Trophoblast cell (in vitro differentiated cells and primary cell): ENCODE measurements at regions not wholly inside any gene's neighbourhood (a gene's known extent, or its start where the extent isn't known, plus 50 kb on each side); places are given as distances from the start of the nearest gene placed in this dataset.

ENCODE experiments used
- DNase-seq, 2 donors: peaks; one replicate each; pipeline ENCODE4 v3.0.0-alpha.2; 2016
- H2AFZ ChIP-seq: 2 replicates; pipeline ENCODE4 v1.6.1; 2013; ENCODE audit warnings: low read length, moderate library complexity, mild to moderate bottlenecking; ENCODE audit not compliant: insufficient read depth, poor library complexity
- H2AK5ac ChIP-seq: 2 replicates; pipeline ENCODE4 v1.6.1; 2013; ENCODE audit warnings: mild to moderate bottlenecking, low read length
- H2BK120ac ChIP-seq: 2 replicates; pipeline ENCODE4 v1.6.1; 2013; ENCODE audit warnings: low read length, mild to moderate bottlenecking, moderate library complexity; ENCODE audit not compliant: insufficient read depth, poor library complexity
- H2BK12ac ChIP-seq: 2 replicates; pipeline ENCODE4 v1.6.1; 2013; ENCODE audit warnings: mild to moderate bottlenecking, low read length, moderate library complexity
- H2BK5ac ChIP-seq: 2 replicates; pipeline ENCODE4 v1.6.1; 2013; ENCODE audit warnings: low read length, low read depth, moderate library complexity, mild to moderate bottlenecking; ENCODE audit not compliant: poor library complexity
- H3K14ac ChIP-seq: 2 replicates; pipeline ENCODE4 v1.6.1; 2013; ENCODE audit warnings: mild to moderate bottlenecking, low read length
- H3K18ac ChIP-seq: 2 replicates; pipeline ENCODE4 v1.6.1; 2013; ENCODE audit warnings: mild to moderate bottlenecking, low read length
- H3K23ac ChIP-seq: 2 replicates; pipeline ENCODE4 v1.6.1; 2013; ENCODE audit warnings: low read length
- H3K27ac ChIP-seq: 2 replicates; pipeline ENCODE4 v1.5.1; 2013; ENCODE audit warnings: low read depth, mild to moderate bottlenecking, inconsistent platforms, low read length, moderate library complexity
- H3K27me3 ChIP-seq: 2 replicates; pipeline ENCODE4 v1.6.1; 2013; ENCODE audit warnings: inconsistent platforms, mild to moderate bottlenecking, low read length, moderate library complexity; ENCODE audit not compliant: insufficient read depth
- H3K36me3 ChIP-seq, 2 experiments: 1 replicate in 1 of 2; 2 replicates in 1 of 2; pipeline ENCODE4 v1.6.1; 2013; ENCODE audit warnings: low read length in 2 of 2, mild to moderate bottlenecking in 2 of 2, moderate library complexity in 1 of 2; ENCODE audit not compliant: insufficient read depth in 2 of 2, control insufficient read depth in 1 of 2
- H3K4ac ChIP-seq: 2 replicates; pipeline ENCODE4 v1.6.1; 2013; ENCODE audit warnings: low read depth, mild to moderate bottlenecking, low read length, moderate library complexity
- H3K4me1 ChIP-seq, 2 experiments: 1 replicate in 1 of 2; 2 replicates in 1 of 2; pipeline ENCODE4 v1.6.1; 2013; ENCODE audit warnings: low read length in 2 of 2, mild to moderate bottlenecking in 2 of 2, moderate library complexity in 1 of 2; ENCODE audit not compliant: insufficient read depth in 2 of 2, control insufficient read depth in 1 of 2
- H3K4me2 ChIP-seq: 2 replicates; pipeline ENCODE4 v1.6.1; 2013; ENCODE audit warnings: inconsistent platforms, mild to moderate bottlenecking, low read length, moderate library complexity
- H3K4me3 ChIP-seq: 2 replicates; pipeline ENCODE4 v1.5.1; 2013; ENCODE audit warnings: mild to moderate bottlenecking, low read depth, low read length, inconsistent platforms
- H3K79me1 ChIP-seq: one replicate; pipeline ENCODE4 v1.6.1; 2013; ENCODE audit warnings: low read length
- H3K79me2 ChIP-seq: 2 replicates; pipeline ENCODE4 v1.6.1; 2013; ENCODE audit warnings: low read length, mild to moderate bottlenecking; ENCODE audit not compliant: control insufficient read depth, insufficient read depth, poor library complexity
- H3K9ac ChIP-seq: 2 replicates; pipeline ENCODE4 v1.6.1; 2013; ENCODE audit warnings: mild to moderate bottlenecking, low read length
- H3K9me3 ChIP-seq: 2 replicates; pipeline ENCODE4 v1.6.1; 2013; ENCODE audit warnings: low read depth, mild to moderate bottlenecking, control low read depth, inconsistent platforms, low read length; ENCODE audit not compliant: insufficient read depth
- H4K12ac ChIP-seq: 2 replicates; pipeline ENCODE4 v1.6.1; 2013; ENCODE audit warnings: low read depth, mild to moderate bottlenecking, low read length, moderate library complexity
- H4K8ac ChIP-seq: 2 replicates; pipeline ENCODE4 v1.6.1; 2013; ENCODE audit warnings: low read depth, mild to moderate bottlenecking, low read length, moderate library complexity
- H4K91ac ChIP-seq: one replicate; pipeline ENCODE4 v1.6.1; 2013; ENCODE audit warnings: low read depth, mild to moderate bottlenecking, low read length, moderate library complexity
- WGBS: extraction: QIAGEN DNeasy Blood & Tissue Kit; methylation state at CpG from one replicate; pipeline ENCODE4 v1.1.7; 2013; ENCODE audit warnings: missing lambda C conversion rate; ENCODE audit not compliant: insufficient read length, insufficient coverage; ENCODE audit errors: extremely low coverage; 5-methylcytosine and 5-hydroxymethylcytosine counted together

- Histone ChIP-seq H2BK5ac (no peak overlapping the region), H3K9ac (no peak overlapping the region), H3K18ac (no peak overlapping the region), H3K23ac (no peak overlapping the region), H2AFZ (no peak overlapping the region), H3K4me3 (no peak overlapping the region), H3K79me1 (no peaks in the 10 kb centered on the region), H3K14ac (no peak overlapping the region), H3K4me2 (no peak overlapping the region), H3K79me2 (no peaks in the 10 kb centered on the region), H2AK5ac (no peak overlapping the region), H4K91ac (no peak overlapping the region), H4K8ac (no peak overlapping the region), H3K4ac (no peak overlapping the region), H3K27me3 (no peaks in the 10 kb centered on the region), H3K4me1 (peaks cover 2 to 4% of the 10 kb centered on the region in 2 experiments), H3K9me3 (no peaks in the 10 kb centered on the region), H4K12ac (no peak overlapping the region), H2BK12ac (no peak overlapping the region), H3K27ac (no peak overlapping the region), H2BK120ac (no peak overlapping the region), H3K36me3 (no peaks in the 10 kb centered on the region)
- no CpG with 5 or more reads among the region's 3 CpGs for WGBS
- no peak for DNase-seq
These were observed 174.7 kb downstream of the GNAI1 start for GRCh38 chr7:80309377-80309776.

- Histone ChIP-seq H3K36me3 (no peaks in the 10 kb centered on the region), H3K79me1 (no peaks in the 10 kb centered on the region), H3K4ac (no peak overlapping the region), H2BK120ac (no peak overlapping the region), H3K27me3 (no peaks in the 10 kb centered on the region), H3K79me2 (no peaks in the 10 kb centered on the region), H3K9ac (no peak overlapping the region), H3K27ac (no peak overlapping the region), H2BK12ac (no peak overlapping the region), H2BK5ac (no peak overlapping the region), H3K4me1 (peaks cover 2 to 3% of the 10 kb centered on the region in 2 experiments), H2AK5ac (no peak overlapping the region), H3K4me2 (no peak overlapping the region), H2AFZ (no peak overlapping the region), H3K18ac (no peak overlapping the region), H4K12ac (no peak overlapping the region), H3K4me3 (no peak overlapping the region), H4K8ac (no peak overlapping the region), H3K14ac (no peak overlapping the region), H3K23ac (no peak overlapping the region), H3K9me3 (no peaks in the 10 kb centered on the region), H4K91ac (no peak overlapping the region)
- no CpG with 5 or more reads among the region's 2 CpGs for WGBS
- peak in 1 of 2 donors; percentile 27 for DNase-seq
These were observed 172.7 kb downstream of the GNAI1 start for GRCh38 chr7:80307227-80307856.

GRCh38 chr7:80303315-80303714 lies 168.7 kb downstream of the GNAI1 start:
- H3K4me3 ChIP-seq, result no peak overlapping the region
- WGBS, result no CpG with 5 or more reads among the region's 2 CpGs

GRCh38 chr7:80302636-80303035 lies 168.0 kb downstream of the GNAI1 start:
- Histone ChIP-seq H3K4me2 (no peak overlapping the region), H4K91ac (no peak overlapping the region), H4K8ac (no peak overlapping the region), H2BK12ac (no peak overlapping the region), H3K9ac (no peak overlapping the region), H3K36me3 (no peaks in the 10 kb centered on the region), H3K4ac (no peak overlapping the region), H3K23ac (no peak overlapping the region), H3K79me1 (no peaks in the 10 kb centered on the region), H2BK120ac (no peak overlapping the region), H4K12ac (no peak overlapping the region), H2AK5ac (no peak overlapping the region), H3K4me1 (no peaks in the 10 kb centered on the region), H3K18ac (no peak overlapping the region), H3K14ac (no peak overlapping the region), H3K27me3 (no peaks in the 10 kb centered on the region), H3K4me3 (no peak overlapping the region), H2AFZ (no peak overlapping the region), H3K79me2 (no peaks in the 10 kb centered on the region), H3K9me3 (no peaks in the 10 kb centered on the region), H3K27ac (no peak overlapping the region), H2BK5ac (no peak overlapping the region)
- no CpG with 5 or more reads among the region's 2 CpGs for WGBS
- DNase-seq, result no peak

More at GRCh38 chr7:80303315-80303714, 168.7 kb downstream of the GNAI1 start:
- no peak overlapping the region for H2BK5ac ChIP-seq
- no peak overlapping the region for H3K14ac ChIP-seq
- no peaks in the 10 kb centered on the region for H3K79me1 ChIP-seq
- no peak overlapping the region for H3K18ac ChIP-seq
- H3K27me3 ChIP-seq, result no peaks in the 10 kb centered on the region
- no peaks in the 10 kb centered on the region for H3K79me2 ChIP-seq
- H3K36me3 ChIP-seq, result no peaks in the 10 kb centered on the region
- H3K4me2 ChIP-seq, result no peak overlapping the region
- H3K27ac ChIP-seq, result no peak overlapping the region
- no peaks in the 10 kb centered on the region for H3K9me3 ChIP-seq
- H2BK120ac ChIP-seq, result no peak overlapping the region
- H3K4me1 ChIP-seq, result no peaks in the 10 kb centered on the region
- no peak for DNase-seq
- H2AFZ ChIP-seq, result no peak overlapping the region
- no peak overlapping the region for H4K12ac ChIP-seq
- H2AK5ac ChIP-seq, result no peak overlapping the region
- H3K4ac ChIP-seq, result no peak overlapping the region
- H4K91ac ChIP-seq, result no peak overlapping the region
- no peak overlapping the region for H4K8ac ChIP-seq
- H3K23ac ChIP-seq, result no peak overlapping the region
- H2BK12ac ChIP-seq, result no peak overlapping the region
- no peak overlapping the region for H3K9ac ChIP-seq
